ENCODE measurements at regions not wholly inside any gene's neighbourhood (a gene's known extent, or its start where the extent isn't known, plus 50 kb on each side); places are given as distances from the start of the nearest gene placed in this dataset.

DNA sequence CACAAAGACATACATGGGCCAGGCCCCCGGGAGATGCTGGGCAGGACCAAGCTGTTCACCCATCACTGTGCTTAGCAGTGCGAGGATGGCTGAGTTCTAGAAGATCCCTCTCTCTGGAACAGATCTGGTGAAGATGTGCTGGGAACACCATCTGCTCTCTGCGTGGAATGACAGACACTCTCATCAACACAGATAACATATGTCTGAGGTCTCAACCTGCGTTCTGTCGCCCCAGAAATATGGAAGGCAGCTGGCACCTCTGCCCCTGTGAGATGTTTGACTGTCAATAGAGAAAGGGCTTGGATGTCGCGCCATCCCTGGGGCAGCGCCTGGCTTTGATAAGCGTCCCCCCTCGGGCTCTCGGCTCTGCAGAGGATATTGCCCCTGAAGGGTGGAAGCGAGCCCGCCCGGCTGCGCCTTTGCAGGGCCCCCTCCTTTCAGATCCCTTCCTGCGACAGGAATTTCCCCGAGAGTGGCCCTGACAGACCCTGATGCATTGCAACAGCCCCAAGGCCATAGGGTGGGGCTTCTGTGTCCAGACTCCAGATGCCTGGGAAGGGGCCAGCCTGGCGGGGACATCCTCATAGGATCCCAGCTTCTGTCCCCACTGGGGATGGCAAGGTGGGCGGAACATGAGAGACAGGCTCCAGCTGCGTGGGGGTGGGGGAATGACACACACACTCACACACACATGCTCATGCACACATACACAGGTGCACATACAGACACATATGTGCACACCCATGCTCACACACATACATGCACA, 86.9 kb upstream of the ZNF469 start:
- H3K4me3 ChIP-seq (ENCODE audit: low read depth, low read length): no peak overlapping the region
- H3K27ac ChIP-seq (ENCODE audit: extremely low read depth, low read depth, low read length): no peak overlapping the region
- no peaks in the 10 kb centered on the region for H3K9me3 ChIP-seq (ENCODE audit: control insufficient read depth, insufficient read depth, low read depth, low read length)
- CTCF ChIA-PET: interaction anchor here (1.1 kb wide), 1 partner anchor 9 kb away, joined by 3 read pairs; no protein-coding TSS in a partner anchor
- TF ChIP-seq ZNF701 (tag by site-specific recombination; IDR thresholded peaks at IDR 0.05) (no peak), ZNF843 (tag by site-specific recombination; IDR thresholded peaks at IDR 0.05) (no peak), ZNF837 (tag by site-specific recombination; IDR thresholded peaks at IDR 0.05) (no peak), ZNF24 (tag by site-specific recombination; IDR thresholded peaks at IDR 0.05) (no peak), ZNF311 (tag by site-specific recombination; IDR thresholded peaks at IDR 0.05; ENCODE audit: borderline replicate concordance) (no peak), ZSCAN30 (tag by site-specific recombination; IDR thresholded peaks at IDR 0.05) (no peak), ZNF335 (tag by site-specific recombination; conservative IDR thresholded peaks at IDR 0.05) (no peak), ZNF776 (tag by site-specific recombination; IDR thresholded peaks at IDR 0.05; ENCODE audit: borderline replicate concordance) (no peak), YY2 (tag by site-specific recombination; IDR thresholded peaks at IDR 0.05) (no peak), ZEB2 (tag by site-specific recombination; IDR thresholded peaks at IDR 0.05) (no peak), ZNF16 (tag by site-specific recombination; IDR thresholded peaks at IDR 0.05; ENCODE audit: low read depth) (no peak), BCL11A (tag by site-specific recombination; IDR thresholded peaks at IDR 0.05; ENCODE audit: low read depth) (no peak)
- TF ChIP-seq, protein P1, sequence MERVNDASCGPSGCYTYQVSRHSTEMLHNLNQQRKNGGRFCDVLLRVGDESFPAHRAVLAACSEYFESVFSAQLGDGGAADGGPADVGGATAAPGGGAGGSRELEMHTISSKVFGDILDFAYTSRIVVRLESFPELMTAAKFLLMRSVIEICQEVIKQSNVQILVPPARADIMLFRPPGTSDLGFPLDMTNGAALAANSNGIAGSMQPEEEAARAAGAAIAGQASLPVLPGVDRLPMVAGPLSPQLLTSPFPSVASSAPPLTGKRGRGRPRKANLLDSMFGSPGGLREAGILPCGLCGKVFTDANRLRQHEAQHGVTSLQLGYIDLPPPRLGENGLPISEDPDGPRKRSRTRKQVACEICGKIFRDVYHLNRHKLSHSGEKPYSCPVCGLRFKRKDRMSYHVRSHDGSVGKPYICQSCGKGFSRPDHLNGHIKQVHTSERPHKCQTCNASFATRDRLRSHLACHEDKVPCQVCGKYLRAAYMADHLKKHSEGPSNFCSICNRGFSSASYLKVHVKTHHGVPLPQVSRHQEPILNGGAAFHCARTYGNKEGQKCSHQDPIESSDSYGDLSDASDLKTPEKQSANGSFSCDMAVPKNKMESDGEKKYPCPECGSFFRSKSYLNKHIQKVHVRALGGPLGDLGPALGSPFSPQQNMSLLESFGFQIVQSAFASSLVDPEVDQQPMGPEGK (tag by site-specific recombination; IDR thresholded peaks at IDR 0.05): no peak
- TF ChIP-seq, protein P2, sequence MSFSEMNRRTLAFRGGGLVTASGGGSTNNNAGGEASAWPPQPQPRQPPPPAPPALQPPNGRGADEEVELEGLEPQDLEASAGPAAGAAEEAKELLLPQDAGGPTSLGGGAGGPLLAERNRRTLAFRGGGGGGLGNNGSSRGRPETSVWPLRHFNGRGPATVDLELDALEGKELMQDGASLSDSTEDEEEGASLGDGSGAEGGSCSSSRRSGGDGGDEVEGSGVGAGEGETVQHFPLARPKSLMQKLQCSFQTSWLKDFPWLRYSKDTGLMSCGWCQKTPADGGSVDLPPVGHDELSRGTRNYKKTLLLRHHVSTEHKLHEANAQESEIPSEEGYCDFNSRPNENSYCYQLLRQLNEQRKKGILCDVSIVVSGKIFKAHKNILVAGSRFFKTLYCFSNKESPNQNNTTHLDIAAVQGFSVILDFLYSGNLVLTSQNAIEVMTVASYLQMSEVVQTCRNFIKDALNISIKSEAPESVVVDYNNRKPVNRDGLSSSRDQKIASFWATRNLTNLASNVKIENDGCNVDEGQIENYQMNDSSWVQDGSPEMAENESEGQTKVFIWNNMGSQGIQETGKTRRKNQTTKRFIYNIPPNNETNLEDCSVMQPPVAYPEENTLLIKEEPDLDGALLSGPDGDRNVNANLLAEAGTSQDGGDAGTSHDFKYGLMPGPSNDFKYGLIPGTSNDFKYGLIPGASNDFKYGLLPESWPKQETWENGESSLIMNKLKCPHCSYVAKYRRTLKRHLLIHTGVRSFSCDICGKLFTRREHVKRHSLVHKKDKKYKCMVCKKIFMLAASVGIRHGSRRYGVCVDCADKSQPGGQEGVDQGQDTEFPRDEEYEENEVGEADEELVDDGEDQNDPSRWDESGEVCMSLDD (tag by site-specific recombination; IDR thresholded peaks at IDR 0.05): no peak
- TF ChIP-seq, protein P3, sequence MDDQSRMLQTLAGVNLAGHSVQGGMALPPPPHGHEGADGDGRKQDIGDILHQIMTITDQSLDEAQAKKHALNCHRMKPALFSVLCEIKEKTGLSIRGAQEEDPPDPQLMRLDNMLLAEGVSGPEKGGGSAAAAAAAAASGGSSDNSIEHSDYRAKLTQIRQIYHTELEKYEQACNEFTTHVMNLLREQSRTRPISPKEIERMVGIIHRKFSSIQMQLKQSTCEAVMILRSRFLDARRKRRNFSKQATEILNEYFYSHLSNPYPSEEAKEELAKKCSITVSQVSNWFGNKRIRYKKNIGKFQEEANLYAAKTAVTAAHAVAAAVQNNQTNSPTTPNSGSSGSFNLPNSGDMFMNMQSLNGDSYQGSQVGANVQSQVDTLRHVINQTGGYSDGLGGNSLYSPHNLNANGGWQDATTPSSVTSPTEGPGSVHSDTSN (CRISPR knock-in tag; IDR thresholded peaks at IDR 0.05): no peak
- TF ChIP-seq, protein P4, sequence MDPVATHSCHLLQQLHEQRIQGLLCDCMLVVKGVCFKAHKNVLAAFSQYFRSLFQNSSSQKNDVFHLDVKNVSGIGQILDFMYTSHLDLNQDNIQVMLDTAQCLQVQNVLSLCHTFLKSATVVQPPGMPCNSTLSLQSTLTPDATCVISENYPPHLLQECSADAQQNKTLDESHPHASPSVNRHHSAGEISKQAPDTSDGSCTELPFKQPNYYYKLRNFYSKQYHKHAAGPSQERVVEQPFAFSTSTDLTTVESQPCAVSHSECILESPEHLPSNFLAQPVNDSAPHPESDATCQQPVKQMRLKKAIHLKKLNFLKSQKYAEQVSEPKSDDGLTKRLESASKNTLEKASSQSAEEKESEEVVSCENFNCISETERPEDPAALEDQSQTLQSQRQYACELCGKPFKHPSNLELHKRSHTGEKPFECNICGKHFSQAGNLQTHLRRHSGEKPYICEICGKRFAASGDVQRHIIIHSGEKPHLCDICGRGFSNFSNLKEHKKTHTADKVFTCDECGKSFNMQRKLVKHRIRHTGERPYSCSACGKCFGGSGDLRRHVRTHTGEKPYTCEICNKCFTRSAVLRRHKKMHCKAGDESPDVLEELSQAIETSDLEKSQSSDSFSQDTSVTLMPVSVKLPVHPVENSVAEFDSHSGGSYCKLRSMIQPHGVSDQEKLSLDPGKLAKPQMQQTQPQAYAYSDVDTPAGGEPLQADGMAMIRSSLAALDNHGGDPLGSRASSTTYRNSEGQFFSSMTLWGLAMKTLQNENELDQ (tag by site-specific recombination; IDR thresholded peaks at IDR 0.05; ENCODE audit: low read depth): no peak
- H3K36me3 ChIP-seq (ENCODE audit: control insufficient read depth in 2 of 2, insufficient read depth in 1 of 2, low read length in 2 of 2): no peaks in the 10 kb centered on the region
- no peaks in the 10 kb centered on the region for H3K4me1 ChIP-seq (ENCODE audit: control insufficient read depth, insufficient read depth, low read length)
- POLR2A ChIA-PET: no interaction called here
